ENCODE measurements at regions not wholly inside any gene's neighbourhood (a gene's known extent, or its start where the extent isn't known, plus 50 kb on each side); places are given as distances from the start of the nearest gene placed in this dataset.

DNA sequence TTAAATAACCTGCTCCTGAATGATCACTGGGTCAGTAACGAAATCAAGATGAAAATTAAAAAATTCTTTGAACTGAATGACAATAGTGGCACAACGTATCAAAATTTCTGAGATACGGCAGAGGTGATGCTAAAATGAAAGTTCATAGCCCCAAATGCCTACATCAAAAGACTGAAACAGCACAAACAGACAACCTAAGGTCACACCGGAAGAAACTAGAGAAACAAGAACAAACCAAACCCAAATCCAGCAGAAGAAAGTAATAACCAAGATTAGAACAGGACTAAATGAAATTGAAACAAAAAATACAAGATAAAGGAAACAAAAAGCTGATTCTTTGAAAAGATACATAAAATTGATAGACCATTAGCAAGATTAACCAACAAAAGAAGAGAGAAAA is 324.1 kb downstream of the RBM26 start:
- DNase-seq = no peak

- DNase-seq = no peak
Measured at GRCh38 chr13:79079351-79079839, 326.7 kb downstream of the RBM26 start.

DNA sequence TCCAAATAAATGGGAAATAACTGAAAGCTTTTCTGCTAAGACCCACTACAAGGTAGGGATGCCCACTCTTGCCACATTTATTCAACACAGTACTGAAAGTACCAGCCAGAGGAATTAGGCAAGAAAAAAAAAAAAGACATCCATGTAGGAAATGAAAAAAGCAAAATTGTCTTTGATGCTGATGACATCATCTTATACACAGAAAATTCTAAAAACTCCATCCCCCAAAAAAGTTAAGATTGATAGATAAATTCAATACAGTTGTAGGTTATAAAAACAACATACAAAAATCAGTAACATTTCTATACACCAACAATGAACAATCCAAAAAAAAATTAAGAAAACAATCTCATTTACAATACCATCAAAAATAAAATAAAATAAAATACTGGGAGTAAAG is 330.4 kb downstream of the RBM26 start:
- no peak for DNase-seq

GRCh38 chr13:79070343-79070974 is 335.6 kb downstream of the RBM26 start:
- no peak for DNase-seq

DNA sequence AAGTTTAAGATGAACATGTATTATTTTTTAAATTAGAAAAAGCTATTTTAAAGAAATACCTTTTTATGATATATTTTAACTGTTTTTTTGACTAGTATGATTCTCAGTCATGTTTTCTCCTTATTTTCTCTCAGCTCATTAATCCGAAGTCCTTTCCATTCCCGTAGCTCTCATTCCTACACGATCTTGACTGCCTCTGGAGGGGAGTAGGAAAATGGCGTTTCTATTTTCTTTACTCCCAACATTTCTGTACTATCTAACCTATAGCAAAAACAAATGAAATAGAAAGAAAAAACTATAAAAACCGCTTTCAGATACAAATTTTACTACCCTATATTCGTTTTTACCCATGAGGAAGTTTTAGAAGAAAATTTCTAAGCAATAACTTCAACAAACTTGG is 343.8 kb downstream of the RBM26 start:
- DNase-seq = no peak

DNA sequence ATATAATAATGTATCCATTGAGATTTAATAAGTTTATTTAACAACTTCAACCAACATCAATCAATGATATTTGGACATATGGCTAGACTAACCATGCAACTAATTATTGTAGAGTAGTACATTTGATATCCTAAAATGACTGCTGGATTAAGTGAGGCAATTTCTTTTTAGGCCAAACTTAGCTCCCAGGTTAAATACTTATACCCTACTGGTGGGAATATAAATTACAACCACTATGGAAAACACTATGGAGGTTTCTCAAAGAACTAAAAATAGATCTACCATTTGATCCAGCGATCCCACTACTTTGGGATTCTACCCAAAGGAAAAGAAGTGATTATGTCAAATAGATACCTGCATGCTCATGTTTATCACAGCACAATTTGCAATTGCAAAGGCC is 345.8 kb downstream of the RBM26 start:
- DNase-seq = no peak

DNA sequence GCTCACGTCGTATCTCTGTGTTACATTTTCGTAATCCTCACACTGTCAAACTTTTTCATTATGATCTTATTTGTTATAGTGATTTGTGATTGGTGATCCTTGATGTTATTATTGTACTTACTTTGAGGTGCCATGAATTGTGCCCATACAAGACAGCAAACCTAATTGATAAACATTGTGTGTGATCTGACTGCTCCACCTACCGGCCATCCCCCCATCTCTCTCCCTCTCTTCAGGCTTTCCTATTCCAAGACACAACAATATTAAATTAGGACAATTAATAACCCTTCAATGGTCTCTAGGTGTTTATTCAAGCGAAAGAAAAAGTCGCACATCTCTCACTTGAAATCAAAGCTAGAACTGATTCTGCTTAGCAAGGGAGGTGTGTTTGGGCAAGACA is 349.3 kb downstream of the RBM26 start:
- no peak for DNase-seq

- DNase-seq = no peak
Measured at GRCh38 chr13:79051472-79051871, 354.6 kb downstream of the RBM26 start.

DNA sequence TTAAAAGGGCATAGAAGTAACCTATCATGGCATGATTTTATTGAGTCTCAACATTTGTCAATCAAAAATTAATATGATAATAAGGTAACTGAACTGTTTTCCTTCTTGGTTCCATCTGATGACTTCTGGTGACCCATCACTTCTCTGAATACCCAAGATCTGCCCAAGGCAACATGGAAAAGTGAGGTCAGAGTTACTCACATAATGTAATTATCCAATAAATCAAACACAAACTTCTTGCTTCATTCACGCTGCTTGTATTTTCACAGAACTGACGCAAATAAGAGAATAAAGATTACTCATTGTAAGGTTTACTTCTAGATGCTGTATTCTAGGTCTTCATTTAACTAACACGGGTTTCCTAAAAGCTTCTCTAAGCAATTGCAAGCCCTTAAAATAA is 361.6 kb downstream of the RBM26 start:
- no peak for DNase-seq

- no peak for DNase-seq
Measured at GRCh38 chr13:79043208-79043607, 362.8 kb downstream of the RBM26 start.

- no peak for DNase-seq
Measured at GRCh38 chr13:79037197-79037596, 368.9 kb downstream of the RBM26 start.

DNA sequence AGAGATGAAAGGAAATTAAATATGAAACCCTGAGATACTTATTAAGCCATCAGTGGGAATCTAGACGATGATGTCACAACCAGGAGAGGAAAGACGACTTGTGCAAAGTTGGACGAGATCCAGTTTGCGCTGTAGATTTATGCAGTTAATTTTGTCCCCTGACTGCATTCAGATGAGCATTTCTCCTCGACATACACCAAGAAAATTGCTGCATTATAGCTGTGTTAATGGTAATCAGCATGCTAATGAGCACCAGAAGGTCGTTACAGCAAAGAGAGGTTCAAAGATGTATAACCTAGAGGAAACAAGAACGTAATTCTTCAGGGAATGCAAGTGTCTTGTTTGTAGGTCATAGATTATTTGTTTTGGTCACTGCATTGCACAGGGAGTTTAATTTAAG is 371.7 kb downstream of the RBM26 start:
- no peak for DNase-seq

DNA sequence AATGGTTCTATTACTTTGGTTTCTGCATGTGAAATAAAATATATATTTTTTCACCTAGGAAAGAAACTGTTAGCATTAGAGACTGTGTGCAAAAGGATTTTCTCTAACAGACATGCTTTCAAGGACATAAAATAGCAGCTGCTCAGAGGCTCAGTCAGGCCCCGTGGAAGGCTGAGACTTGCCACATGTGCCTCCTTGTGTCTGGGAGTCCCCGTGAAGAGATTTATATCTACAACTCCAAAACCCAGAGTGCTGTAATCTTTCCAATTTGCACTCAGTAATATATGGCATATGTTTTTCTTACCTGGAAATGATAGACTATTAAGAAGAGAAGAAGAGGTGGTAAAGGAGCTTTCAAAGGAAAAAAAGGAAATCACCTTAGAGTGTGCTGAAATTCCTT is 371.6 kb upstream of the OBI1 start:
- no peak for DNase-seq

DNA sequence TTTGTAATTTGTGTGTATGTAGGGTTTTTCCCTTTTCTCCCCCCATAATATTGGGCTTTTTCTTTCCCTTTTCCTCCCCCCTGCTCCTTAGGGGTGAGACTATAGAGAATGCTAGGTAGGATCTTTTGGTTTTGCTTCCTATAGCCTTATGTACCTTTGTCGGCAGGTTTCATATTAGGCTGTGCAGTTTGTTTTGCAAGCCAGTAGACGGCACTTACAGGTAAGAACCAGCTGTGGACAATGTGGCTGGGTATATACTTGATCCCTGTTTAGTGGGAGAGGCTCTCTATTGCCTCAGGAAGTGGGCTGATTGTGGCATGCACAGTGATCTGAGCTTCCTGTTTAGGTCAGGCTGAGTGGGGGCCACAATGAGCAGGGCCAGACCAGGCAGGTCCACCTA is 359.2 kb upstream of the OBI1 start:
- DNase-seq = no peak

GRCh38 chr13:79011179-79011578 is 352.2 kb upstream of the OBI1 start:
- DNase-seq = no peak

DNA sequence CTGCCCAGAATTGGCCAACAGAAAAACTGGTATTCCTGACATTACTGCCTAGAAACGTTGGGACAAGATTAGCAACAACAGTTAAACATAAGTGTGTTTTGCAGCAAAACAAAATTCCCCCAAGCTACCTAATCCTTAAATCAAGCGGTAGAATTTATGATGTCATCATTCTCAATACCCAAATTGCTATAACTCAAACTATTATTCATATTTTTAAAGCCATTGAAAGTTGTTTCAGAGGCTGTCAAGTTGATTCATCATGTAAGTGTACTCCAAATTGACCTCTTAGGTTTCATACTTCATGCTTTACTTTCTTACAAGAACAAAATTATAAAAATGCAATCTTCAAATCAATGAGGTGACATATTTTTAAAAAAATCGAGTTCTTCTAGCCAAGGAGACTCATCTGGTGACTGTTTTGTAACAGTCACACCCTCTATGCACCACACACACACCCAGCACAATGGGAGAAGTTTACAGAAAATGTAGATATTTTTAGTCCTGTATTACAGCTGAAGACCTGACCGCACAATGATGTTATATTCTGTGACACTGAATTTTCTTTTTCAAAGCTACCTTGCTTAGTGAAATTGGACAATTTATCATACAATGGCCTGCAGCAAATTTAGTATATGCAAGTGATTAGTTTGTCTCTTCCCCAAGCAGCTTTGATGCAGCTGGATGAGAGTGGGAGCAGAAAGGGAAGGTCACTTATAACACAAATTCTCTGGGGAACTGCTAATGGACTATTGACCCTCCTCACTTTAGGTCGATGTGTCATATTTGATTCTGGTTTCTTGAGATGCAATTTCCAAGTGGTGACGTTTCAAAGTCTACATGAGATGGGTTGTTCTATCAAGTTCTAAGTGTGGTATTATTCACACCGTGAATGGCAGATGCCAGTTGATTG is 345.3 kb upstream of the OBI1 start:
- DNase-seq = no peak

GRCh38 chr13:78999494-78999893 is 340.5 kb upstream of the OBI1 start:
- no peak for DNase-seq

DNA sequence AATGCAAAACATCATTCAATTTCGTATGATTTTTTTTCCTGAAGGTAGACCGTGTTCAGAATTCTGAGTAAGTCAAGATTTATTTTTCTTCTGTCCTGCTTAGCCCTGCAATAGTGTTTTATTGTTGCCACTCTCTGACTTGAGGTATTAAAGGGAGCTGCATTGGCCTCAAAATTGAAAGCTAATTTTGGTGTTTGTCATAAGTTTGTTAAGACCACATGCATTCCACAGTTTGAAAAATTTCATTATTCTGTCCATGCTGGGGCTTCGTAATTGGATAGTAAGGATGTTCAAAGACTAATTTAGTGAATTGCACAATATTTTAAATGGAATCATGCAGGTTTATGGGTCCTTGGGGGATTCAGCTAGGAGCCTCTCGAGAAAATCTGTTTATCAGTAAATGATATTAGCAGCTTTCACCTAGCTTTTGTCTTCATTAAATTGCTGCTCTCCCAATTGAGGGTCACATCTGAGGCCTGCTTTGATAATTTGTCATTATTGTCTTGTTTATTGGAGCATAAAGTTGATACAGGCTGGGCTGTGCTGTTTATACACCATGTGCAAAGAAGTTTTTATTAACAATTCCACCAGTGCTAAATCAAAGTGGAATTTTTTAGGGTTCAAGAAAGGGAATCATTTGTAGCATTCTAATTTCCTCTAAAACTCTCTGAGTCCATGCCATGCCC is 339.8 kb upstream of the OBI1 start:
- DNase-seq = no peak

GRCh38 chr13:78997902-78998629 is 339.1 kb upstream of the OBI1 start:
- no peak for DNase-seq

- no peak for DNase-seq
Measured at GRCh38 chr13:78993792-78994191, 334.8 kb upstream of the OBI1 start.

GRCh38 chr13:78981913-78982312 is 323.0 kb upstream of the OBI1 start:
- no peak for DNase-seq

DNA sequence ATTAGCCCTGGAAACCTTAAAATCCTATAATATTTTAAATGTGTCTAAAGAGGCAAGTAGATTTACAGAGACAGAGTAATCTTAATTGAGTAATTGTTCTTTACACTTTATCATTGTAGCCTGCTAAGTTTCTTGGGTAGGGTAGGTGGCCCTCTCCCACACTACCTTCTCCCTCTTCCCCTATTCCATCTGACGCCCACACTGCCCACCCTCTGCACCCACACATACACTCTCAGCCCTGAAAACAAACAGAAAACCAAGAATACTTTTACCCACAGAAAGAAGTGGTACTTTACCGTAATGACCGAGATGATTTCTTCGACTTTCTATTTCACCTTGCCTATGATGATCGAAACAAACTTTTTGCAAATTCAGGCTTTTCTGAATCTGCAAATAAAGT is 320.4 kb upstream of the OBI1 start:
- no peak for DNase-seq

- DNase-seq = peak; percentile 28 to 54
Measured at GRCh38 chr13:78978381-78978998, 319.5 kb upstream of the OBI1 start.

Measured in CD4-positive, alpha-beta T cell treated with Interferon alpha-2 for 1 hour (primary cell).